Upper lobe of left lung (tissue), 6 donors: ENCODE measurements at regions not wholly inside any gene's neighbourhood (a gene's known extent, or its start where the extent isn't known, plus 50 kb on each side); places are given as distances from the start of the nearest gene placed in this dataset.

ENCODE experiments used
- ATAC-seq, 2 donors: fragments of 200-7000 bp; cut with Tn5 transposase; one replicate each; pipeline ENCODE4 v1.9.1; 2022; ENCODE audit warnings: mild to moderate bottlenecking in 2 of 2, moderate library complexity in 2 of 2; ENCODE audit not compliant: low FRiP score in 2 of 2
- DNase-seq, 2 donors: peaks; one replicate each; pipeline ENCODE4 v3.0.0-alpha.2; 2019 to 2020
- H3K27ac ChIP-seq, 4 donors: fragments of 200-600 bp; sonication (generic); one replicate each; pipeline ENCODE4 v1.5.1; 2016 to 2019
- H3K27me3 ChIP-seq, 4 donors: fragments of 200-600 bp; sonication (generic); one replicate each; pipeline ENCODE4 v1.5.1; 2017 to 2019
- H3K36me3 ChIP-seq, 4 donors: fragments of 200-600 bp; sonication (generic); one replicate each; pipeline ENCODE4 v1.5.1; 2016 to 2019
- H3K4me1 ChIP-seq, 4 donors: fragments of 200-600 bp; sonication (generic); one replicate each; pipeline ENCODE4 v1.5.1; 2018 to 2019
- H3K4me3 ChIP-seq, 4 donors: fragments of 200-600 bp; sonication (generic); one replicate each; pipeline ENCODE4 v1.5.1; 2017 to 2019; ENCODE audit warnings: mild to moderate bottlenecking in 2 of 4, moderate library complexity in 1 of 4
- H3K9me3 ChIP-seq, 4 donors: fragments of 200-600 bp; sonication (generic); one replicate each; pipeline ENCODE4 v1.5.1; 2018 to 2019
- CTCF ChIP-seq, 6 experiments: fragments of 450-650 bp in 4 of 6; fragments of 200-600 bp in 2 of 6; sonication (generic) in 2 of 6; IDR thresholded peaks; one replicate each; pipeline ENCODE4 v1.5.1; 2016 to 2019; ENCODE audit warnings: antibody characterized with exemption in 6 of 6
- EP300 ChIP-seq, 4 donors: sonication (generic); formaldehyde crosslinking; IDR thresholded peaks; one replicate each; pipeline ENCODE4 v1.5.1; 2017; ENCODE audit warnings: antibody characterized with exemption in 4 of 4, control low read depth in 2 of 4
- POLR2A ChIP-seq, 4 donors: fragments of 450-650 bp; IDR thresholded peaks; one replicate each; pipeline ENCODE4 v1.5.1; 2016 to 2017; ENCODE audit warnings: antibody characterized with exemption in 4 of 4, mild to moderate bottlenecking in 2 of 4
- POLR2AphosphoS5 ChIP-seq, 2 donors: sonication (generic); formaldehyde crosslinking; IDR thresholded peaks; one replicate each; pipeline ENCODE4 v1.5.1; 2017; ENCODE audit warnings: antibody characterized with exemption in 2 of 2
- WGBS, 2 donors: methylation state at CpG; one replicate each; pipeline ENCODE4 v1.1.5; 2017 to 2018; 5-methylcytosine and 5-hydroxymethylcytosine counted together
- donor health status: DM: no; HTN: no; CAD: no; lungs with moderate emphysema.
- donor health status: DM: no; HTN: yes; CAD: no; lungs with severe emphysema.

- H3K9me3 ChIP-seq = no peaks in the 10 kb centered on the region
- DNase-seq (no peak), ATAC-seq (no peak)
- no peaks in the 10 kb centered on the region for H3K4me1 ChIP-seq
- no peaks in the 10 kb centered on the region for H3K36me3 ChIP-seq
- no peaks in the 10 kb centered on the region for H3K27me3 ChIP-seq
- TF ChIP-seq CTCF (IDR thresholded peaks at IDR 0.05) (no peak), POLR2AphosphoS5 (IDR thresholded peaks at IDR 0.05) (no peak), POLR2A (IDR thresholded peaks at IDR 0.05) (no peak), EP300 (IDR thresholded peaks at IDR 0.05) (no peak)
- H3K27ac ChIP-seq = no peak overlapping the region
- 85 to 90% methylated on average over 5 of the region's 5 CpGs for WGBS, 2 donors
- no peak overlapping the region for H3K4me3 ChIP-seq
These were observed 433.3 kb upstream of the EDIL3 start for GRCh38 chr5:84817953-84818352.

GRCh38 chr5:84816746-84817547 lies 432.3 kb upstream of the EDIL3 start:
- no peaks in the 10 kb centered on the region for H3K9me3 ChIP-seq
- no peaks in the 10 kb centered on the region for H3K36me3 ChIP-seq
- TF ChIP-seq CTCF (IDR thresholded peaks at IDR 0.05) = no peak
- no peak overlapping the region for H3K4me3 ChIP-seq
- no peak overlapping the region for H3K27ac ChIP-seq
- no peaks in the 10 kb centered on the region for H3K27me3 ChIP-seq
- WGBS, 2 donors = 52 to 56% methylated on average over 4 of the region's 4 CpGs
- DNase-seq (no peak), ATAC-seq (no peak)
- no peaks in the 10 kb centered on the region for H3K4me1 ChIP-seq

- ATAC-seq = no peak
- DNase-seq = no peak
- Histone ChIP-seq H3K9me3 (no peaks in the 10 kb centered on the region), H3K27ac (no peak overlapping the region), H3K4me3 (no peak overlapping the region), H3K36me3 (no peaks in the 10 kb centered on the region), H3K4me1 (no peaks in the 10 kb centered on the region), H3K27me3 (no peaks in the 10 kb centered on the region)
- WGBS, 2 donors = 45 to 50% methylated on average over 1 of the region's 1 CpG
- no peak for TF ChIP-seq CTCF (IDR thresholded peaks at IDR 0.05)
- no peak for TF ChIP-seq POLR2A (IDR thresholded peaks at IDR 0.05)
- no peak for TF ChIP-seq EP300 (IDR thresholded peaks at IDR 0.05)
- TF ChIP-seq POLR2AphosphoS5 (IDR thresholded peaks at IDR 0.05) = no peak
These were observed 431.5 kb upstream of the EDIL3 start for GRCh38 chr5:84816160-84816559.

- TF ChIP-seq EP300 (IDR thresholded peaks at IDR 0.05) (no peak), POLR2AphosphoS5 (IDR thresholded peaks at IDR 0.05) (no peak), CTCF (IDR thresholded peaks at IDR 0.05) (no peak), POLR2A (IDR thresholded peaks at IDR 0.05) (no peak)
- no peaks in the 10 kb centered on the region for H3K36me3 ChIP-seq
- DNase-seq (no peak), ATAC-seq (no peak)
- H3K4me1 ChIP-seq = no peaks in the 10 kb centered on the region
- no peaks in the 10 kb centered on the region for H3K27me3 ChIP-seq
- H3K9me3 ChIP-seq = no peaks in the 10 kb centered on the region
- H3K4me3 ChIP-seq = no peak overlapping the region
- no peak overlapping the region for H3K27ac ChIP-seq
These were observed 420.8 kb upstream of the EDIL3 start for GRCh38 chr5:84805473-84805872.

GRCh38 chr5:84796399-84796798 lies 411.7 kb upstream of the EDIL3 start:
- Histone ChIP-seq H3K4me3 (no peak overlapping the region), H3K4me1 (no peaks in the 10 kb centered on the region), H3K27ac (no peak overlapping the region), H3K36me3 (no peaks in the 10 kb centered on the region), H3K27me3 (no peaks in the 10 kb centered on the region), H3K9me3 (no peaks in the 10 kb centered on the region)
- DNase-seq = no peak
- 88 to 89% methylated on average over 8 of the region's 8 CpGs for WGBS, 2 donors
- ATAC-seq = no peak
- TF ChIP-seq CTCF (IDR thresholded peaks at IDR 0.05) (no peak), EP300 (IDR thresholded peaks at IDR 0.05) (no peak), POLR2AphosphoS5 (IDR thresholded peaks at IDR 0.05) (no peak)
